A673 (cell line): ENCODE measurements at regions not wholly inside any gene's neighbourhood (a gene's known extent, or its start where the extent isn't known, plus 50 kb on each side); places are given as distances from the start of the nearest gene placed in this dataset.
"Not testable (repeated sequence)": the region's sequence is repeated elsewhere in the genome, so short reads cannot be mapped to it uniquely, and the experiment has no call there.

Source experiments
- BruUV-seq: library from RNA; stranded (reverse); fragments of 400-500 nt; replicated peaks from 2 replicates; lab custom pipeline; 2021; lab: Mats Ljungman, UMichigan
- CTCF ChIA-PET: fragments of 300-600 bp; sonication (Branson Sonifier 250); formaldehyde crosslinking; loops from one replicate; lab custom pipeline; 2022; ENCODE audit warnings: antibody characterized with exemption; lab: Charles Lee
- POLR2A ChIA-PET: fragments of 300-600 bp; sonication (Branson Sonifier 250); formaldehyde crosslinking; loops from one replicate; lab custom pipeline; 2022; ENCODE audit warnings: antibody characterized with exemption; ENCODE audit not compliant: low non-redundant PET; lab: Charles Lee
- DNase-seq: peaks from one replicate; pipeline ENCODE4 v3.0.0-alpha.2; 2015; ENCODE audit warnings: low spot score
- H3K27ac ChIP-seq: fragments of 200-600 bp; sonication (generic); 2 replicates; pipeline ENCODE4 v1.5.1; 2016; ENCODE audit warnings: mixed run types, low read depth, mild to moderate bottlenecking, mixed read lengths, antibody characterized with exemption, low read length; ENCODE audit not compliant: poor library complexity, severe bottlenecking
- H3K27me3 ChIP-seq: fragments of 200-600 bp; sonication (generic); replicated peaks from 2 replicates; pipeline ENCODE4 v1.6.1; 2017; ENCODE audit warnings: mixed run types, low read depth, mild to moderate bottlenecking, mixed read lengths, antibody characterized with exemption, low read length; ENCODE audit not compliant: insufficient read depth, poor library complexity
- H3K36me3 ChIP-seq: fragments of 200-600 bp; sonication (generic); 2 replicates; pipeline ENCODE4 v1.6.1; 2016; ENCODE audit warnings: mixed run types, mild to moderate bottlenecking, mixed read lengths, antibody characterized with exemption, low read length; ENCODE audit not compliant: insufficient read depth, poor library complexity, severe bottlenecking
- H3K4me1 ChIP-seq: fragments of 200-600 bp; sonication (generic); 2 replicates; pipeline ENCODE4 v1.6.1; 2017; ENCODE audit warnings: mixed run types, mild to moderate bottlenecking, mixed read lengths, antibody characterized with exemption, low read length; ENCODE audit not compliant: insufficient read depth, poor library complexity, severe bottlenecking
- H3K4me3 ChIP-seq: fragments of 200-600 bp; sonication (generic); 2 replicates; pipeline ENCODE4 v1.5.1; 2016; ENCODE audit warnings: low read depth, mixed run types, mild to moderate bottlenecking, mixed read lengths, low read length; ENCODE audit not compliant: poor library complexity, severe bottlenecking
- H3K9me3 ChIP-seq: fragments of 200-600 bp; sonication (generic); 2 replicates; pipeline ENCODE4 v1.6.1; 2016; ENCODE audit warnings: mixed run types, low read depth, mild to moderate bottlenecking, mixed read lengths, antibody characterized with exemption, low read length; ENCODE audit not compliant: poor library complexity, severe bottlenecking
- EZH2 ChIP-seq: fragments of 200-600 bp; sonication (generic); IDR thresholded peaks from 2 replicates; pipeline ENCODE4 v1.6.1; 2017; ENCODE audit warnings: borderline replicate concordance, low read depth, mild to moderate bottlenecking, mixed read lengths, antibody characterized with exemption, low read length; ENCODE audit not compliant: poor library complexity, severe bottlenecking
- intact Hi-C: fragments of 100-400 bp; cut with micrococcal nuclease; formaldehyde crosslinking; loops from one replicate; pipeline ENCODE4 v1.10.0; 2022; ENCODE audit not compliant: unreplicated experiment
- TF ChIP-seq, protein P1 (sequence below): fragments of 300-800, 200-600 bp; sonication (generic); conservative IDR thresholded peaks from 2 replicates; pipeline ENCODE4 v1.5.1; 2017; ENCODE audit warnings: low read depth, mild to moderate bottlenecking, antibody characterized with exemption, low read length, moderate library complexity, mixed read lengths

DNA sequence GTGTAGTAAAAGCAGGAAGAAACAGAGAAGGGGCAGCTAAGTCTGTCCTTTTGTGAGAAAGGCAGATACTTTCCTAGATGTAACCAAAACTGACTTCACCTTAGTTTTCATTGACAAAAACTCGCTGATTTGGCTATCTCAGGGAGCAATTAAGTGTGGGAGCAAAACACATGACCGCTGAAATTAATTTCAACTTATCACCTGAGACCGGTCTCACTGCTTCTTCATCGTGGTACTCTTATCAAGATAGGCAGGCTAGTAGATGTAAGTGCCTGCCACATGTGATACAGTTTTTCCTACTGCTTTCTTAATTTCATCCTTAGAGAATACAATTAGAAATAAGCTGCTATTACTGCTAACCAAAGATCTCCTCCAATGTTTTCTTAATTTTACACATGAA, 168.7 kb downstream of the KBTBD2 start:
- H3K9me3 ChIP-seq, CTCF ChIA-PET, POLR2A ChIA-PET, H3K36me3 ChIP-seq, DNase-seq, H3K4me1 ChIP-seq, BruUV-seq, H3K27me3 ChIP-seq, H3K4me3 ChIP-seq, H3K27ac ChIP-seq: not testable (repeated sequence)
- intact Hi-C loops, result loop anchor here (10.0 kb wide), 1 partner anchor 228 kb away; the partner anchor contains the start of genes AVL9 and LSM5

DNA sequence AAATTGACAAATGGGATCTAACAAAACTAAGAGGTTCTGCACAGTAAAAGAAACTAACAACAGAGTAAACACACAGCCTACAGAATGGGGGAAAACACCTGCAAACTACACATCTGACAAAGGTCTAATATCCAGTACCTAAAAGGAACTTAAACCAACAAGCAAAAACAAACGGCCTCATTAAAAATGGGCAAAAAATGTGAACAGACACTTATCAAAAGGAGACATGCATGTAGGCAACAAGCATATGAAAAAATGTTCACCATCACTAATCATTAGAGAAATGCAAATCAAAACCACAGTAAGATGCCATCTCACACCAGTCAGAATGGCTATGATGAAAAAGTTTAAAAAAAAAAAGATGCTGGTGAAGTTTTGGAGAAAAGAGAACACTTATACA, 197.4 kb downstream of the KBTBD2 start:
- Histone ChIP-seq H3K4me3 (no peak overlapping the region), H3K4me1 (no peaks in the 10 kb centered on the region), H3K9me3 (no peaks in the 10 kb centered on the region), H3K27me3 (no peaks in the 10 kb centered on the region), H3K27ac (no peak overlapping the region), H3K36me3 (no peaks in the 10 kb centered on the region)
- TF ChIP-seq, protein P1, sequence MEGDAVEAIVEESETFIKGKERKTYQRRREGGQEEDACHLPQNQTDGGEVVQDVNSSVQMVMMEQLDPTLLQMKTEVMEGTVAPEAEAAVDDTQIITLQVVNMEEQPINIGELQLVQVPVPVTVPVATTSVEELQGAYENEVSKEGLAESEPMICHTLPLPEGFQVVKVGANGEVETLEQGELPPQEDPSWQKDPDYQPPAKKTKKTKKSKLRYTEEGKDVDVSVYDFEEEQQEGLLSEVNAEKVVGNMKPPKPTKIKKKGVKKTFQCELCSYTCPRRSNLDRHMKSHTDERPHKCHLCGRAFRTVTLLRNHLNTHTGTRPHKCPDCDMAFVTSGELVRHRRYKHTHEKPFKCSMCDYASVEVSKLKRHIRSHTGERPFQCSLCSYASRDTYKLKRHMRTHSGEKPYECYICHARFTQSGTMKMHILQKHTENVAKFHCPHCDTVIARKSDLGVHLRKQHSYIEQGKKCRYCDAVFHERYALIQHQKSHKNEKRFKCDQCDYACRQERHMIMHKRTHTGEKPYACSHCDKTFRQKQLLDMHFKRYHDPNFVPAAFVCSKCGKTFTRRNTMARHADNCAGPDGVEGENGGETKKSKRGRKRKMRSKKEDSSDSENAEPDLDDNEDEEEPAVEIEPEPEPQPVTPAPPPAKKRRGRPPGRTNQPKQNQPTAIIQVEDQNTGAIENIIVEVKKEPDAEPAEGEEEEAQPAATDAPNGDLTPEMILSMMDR, result no peak
- no peak for TF ChIP-seq EZH2
- no TSS peak for BruUV-seq
- intact Hi-C loops, result no loop called here
- no peak for DNase-seq
- ChIA-PET POLR2A (no interaction called here), CTCF (interaction anchor here (0.6 kb wide), 1 partner anchor 426 kb away, joined by 3 read pairs; no protein-coding TSS in a partner anchor)

DNA sequence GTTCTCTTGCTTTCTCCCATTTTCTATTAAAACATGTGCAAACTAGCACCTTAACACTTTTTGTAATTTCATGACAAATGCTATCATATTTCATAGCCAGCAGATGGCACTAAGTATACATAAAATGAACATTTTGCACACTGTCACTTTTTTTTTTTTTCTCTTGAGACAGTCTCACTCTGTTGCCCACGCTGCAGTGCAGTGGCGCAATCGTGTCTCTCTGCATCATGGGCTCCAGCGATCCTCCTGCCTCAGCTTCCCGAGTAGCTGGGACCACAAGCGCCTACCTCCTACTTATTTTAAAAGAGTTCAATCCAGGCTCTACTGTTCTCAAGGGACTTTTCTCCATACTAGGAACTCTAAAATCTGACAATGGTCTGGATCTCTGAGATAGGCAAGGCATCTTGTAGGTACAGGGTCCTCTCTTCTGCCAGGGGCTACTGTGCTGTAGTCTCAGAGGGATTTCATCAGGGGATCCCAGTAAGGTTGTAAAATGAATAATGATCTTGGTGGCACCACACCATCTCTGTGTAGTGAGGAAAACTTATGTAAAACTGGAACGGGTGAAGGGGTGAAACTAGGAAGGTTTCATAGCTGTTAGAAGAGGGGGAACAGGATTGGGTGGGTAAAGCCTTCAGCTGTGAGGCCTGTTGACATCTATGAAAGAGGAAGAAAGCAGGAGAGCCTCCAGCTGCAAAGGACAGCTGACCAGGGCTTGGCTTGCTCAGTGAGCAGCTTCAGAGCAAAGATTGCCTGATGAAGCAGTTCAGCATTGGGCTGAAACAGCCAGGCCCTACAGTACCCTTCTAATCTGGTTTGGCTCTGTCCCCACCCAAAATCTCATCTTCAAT, 196.9 kb downstream of the AVL9 start:
- POLR2A ChIA-PET, H3K36me3 ChIP-seq, H3K27me3 ChIP-seq, H3K9me3 ChIP-seq, CTCF ChIA-PET, H3K27ac ChIP-seq, H3K4me3 ChIP-seq, BruUV-seq, H3K4me1 ChIP-seq, intact Hi-C loops: not testable (repeated sequence)
- TF ChIP-seq, protein P1, result peak; percentile 46
- DNase-seq, result peak; percentile 50

DNA sequence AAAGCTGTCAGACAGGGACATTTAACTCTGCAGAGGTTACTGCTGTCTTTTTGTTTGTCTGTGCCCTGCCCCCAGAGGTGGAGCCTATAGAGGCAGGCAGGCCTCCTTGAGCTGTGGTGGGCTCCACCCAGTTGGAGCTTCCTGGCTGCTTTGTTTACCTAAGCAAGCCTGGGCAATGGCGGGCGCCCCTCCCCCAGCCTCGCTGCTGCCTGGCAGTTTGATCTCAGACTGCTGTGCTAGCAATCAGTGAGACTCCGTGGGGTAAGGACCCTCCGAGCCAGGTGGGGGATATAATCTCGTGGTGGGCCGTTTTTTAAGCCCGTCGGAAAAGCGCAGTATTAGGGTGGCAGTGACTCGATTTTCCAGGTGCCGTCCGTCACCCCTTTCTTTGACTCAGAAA, 192.8 kb downstream of the AVL9 start:
- CTCF ChIA-PET, POLR2A ChIA-PET: not testable (repeated sequence)

More for the DNA sequence above, 192.8 kb downstream of the AVL9 start:
- H3K9me3 ChIP-seq, H3K4me3 ChIP-seq, DNase-seq, H3K27ac ChIP-seq, H3K4me1 ChIP-seq, H3K36me3 ChIP-seq, intact Hi-C loops, H3K27me3 ChIP-seq, BruUV-seq: not testable (repeated sequence)
